ENCODE measurements at regions not wholly inside any gene's neighbourhood (a gene's known extent, or its start where the extent isn't known, plus 50 kb on each side); places are given as distances from the start of the nearest gene placed in this dataset.

DNA sequence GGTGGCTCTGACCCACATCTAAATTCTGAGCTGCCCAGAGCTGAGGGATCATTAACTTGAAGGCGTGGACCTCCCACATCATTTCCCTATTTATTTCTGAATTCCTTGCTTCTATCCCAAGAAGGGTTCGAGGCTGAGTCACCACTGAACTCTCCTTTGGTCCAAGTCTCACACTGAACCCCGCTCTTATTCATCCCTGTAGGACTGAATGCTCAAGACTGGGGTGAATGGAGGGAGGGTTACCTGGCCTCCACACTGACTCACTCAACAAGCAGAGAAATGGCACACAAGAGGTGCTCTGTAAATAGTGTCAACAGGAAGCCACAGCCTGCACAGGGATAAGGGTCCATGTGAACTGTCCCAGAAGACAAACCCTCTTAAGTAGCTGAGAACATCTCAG is 79.1 kb upstream of the FSTL4 start (continued):
- TF ChIP-seq BACH2 (CRISPR knock-in tag; IDR thresholded peaks at IDR 0.05; ENCODE audit: borderline replicate concordance) (no peak), GLIS3 (CRISPR knock-in tag; IDR thresholded peaks at IDR 0.05) (no peak)

DNA sequence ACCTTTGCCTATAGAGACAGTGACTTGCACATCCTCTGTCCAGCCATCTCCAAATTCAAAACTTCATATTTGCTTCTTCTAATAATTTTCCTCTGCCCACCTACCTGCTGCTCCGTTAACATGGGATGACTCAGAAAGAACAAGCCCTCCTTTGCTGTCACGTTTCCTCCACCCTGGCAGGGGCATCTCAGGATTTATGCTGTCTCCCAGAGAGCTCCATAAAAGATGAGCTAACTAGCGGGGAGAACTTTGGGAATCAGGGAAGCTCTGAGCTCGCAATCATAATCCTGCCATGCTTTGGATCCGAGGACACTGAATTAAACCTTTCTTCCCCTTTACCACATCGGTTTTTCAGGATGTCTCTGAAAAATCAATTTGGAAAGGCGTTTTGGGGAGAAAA is 78.4 kb upstream of the FSTL4 start:
- no peak for ATAC-seq
- TF ChIP-seq ZNF70 (CRISPR knock-in tag; IDR thresholded peaks at IDR 0.05) = no peak
- TF ChIP-seq ZFP30 (CRISPR knock-in tag; IDR thresholded peaks at IDR 0.05) = no peak
- no peak for TF ChIP-seq CSDC2 (CRISPR knock-in tag; IDR thresholded peaks at IDR 0.05)
- TF ChIP-seq, protein P1, sequence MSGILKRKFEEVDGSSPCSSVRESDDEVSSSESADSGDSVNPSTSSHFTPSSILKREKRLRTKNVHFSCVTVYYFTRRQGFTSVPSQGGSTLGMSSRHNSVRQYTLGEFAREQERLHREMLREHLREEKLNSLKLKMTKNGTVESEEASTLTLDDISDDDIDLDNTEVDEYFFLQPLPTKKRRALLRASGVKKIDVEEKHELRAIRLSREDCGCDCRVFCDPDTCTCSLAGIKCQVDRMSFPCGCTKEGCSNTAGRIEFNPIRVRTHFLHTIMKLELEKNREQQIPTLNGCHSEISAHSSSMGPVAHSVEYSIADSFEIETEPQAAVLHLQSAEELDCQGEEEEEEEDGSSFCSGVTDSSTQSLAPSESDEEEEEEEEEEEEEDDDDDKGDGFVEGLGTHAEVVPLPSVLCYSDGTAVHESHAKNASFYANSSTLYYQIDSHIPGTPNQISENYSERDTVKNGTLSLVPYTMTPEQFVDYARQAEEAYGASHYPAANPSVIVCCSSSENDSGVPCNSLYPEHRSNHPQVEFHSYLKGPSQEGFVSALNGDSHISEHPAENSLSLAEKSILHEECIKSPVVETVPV (CRISPR knock-in tag; IDR thresholded peaks at IDR 0.05) = no peak
- no peak for TF ChIP-seq PPARA (CRISPR knock-in tag; IDR thresholded peaks at IDR 0.05; ENCODE audit: borderline replicate concordance)
- TF ChIP-seq, protein P2, sequence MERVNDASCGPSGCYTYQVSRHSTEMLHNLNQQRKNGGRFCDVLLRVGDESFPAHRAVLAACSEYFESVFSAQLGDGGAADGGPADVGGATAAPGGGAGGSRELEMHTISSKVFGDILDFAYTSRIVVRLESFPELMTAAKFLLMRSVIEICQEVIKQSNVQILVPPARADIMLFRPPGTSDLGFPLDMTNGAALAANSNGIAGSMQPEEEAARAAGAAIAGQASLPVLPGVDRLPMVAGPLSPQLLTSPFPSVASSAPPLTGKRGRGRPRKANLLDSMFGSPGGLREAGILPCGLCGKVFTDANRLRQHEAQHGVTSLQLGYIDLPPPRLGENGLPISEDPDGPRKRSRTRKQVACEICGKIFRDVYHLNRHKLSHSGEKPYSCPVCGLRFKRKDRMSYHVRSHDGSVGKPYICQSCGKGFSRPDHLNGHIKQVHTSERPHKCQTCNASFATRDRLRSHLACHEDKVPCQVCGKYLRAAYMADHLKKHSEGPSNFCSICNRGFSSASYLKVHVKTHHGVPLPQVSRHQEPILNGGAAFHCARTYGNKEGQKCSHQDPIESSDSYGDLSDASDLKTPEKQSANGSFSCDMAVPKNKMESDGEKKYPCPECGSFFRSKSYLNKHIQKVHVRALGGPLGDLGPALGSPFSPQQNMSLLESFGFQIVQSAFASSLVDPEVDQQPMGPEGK (CRISPR knock-in tag; IDR thresholded peaks at IDR 0.05; ENCODE audit: borderline replicate concordance) = no peak
- TF ChIP-seq BACH2 (CRISPR knock-in tag; IDR thresholded peaks at IDR 0.05; ENCODE audit: borderline replicate concordance) = no peak
- no peak for TF ChIP-seq ZC3H10 (CRISPR knock-in tag; IDR thresholded peaks at IDR 0.05)
- TF ChIP-seq ZNF8 (CRISPR knock-in tag; IDR thresholded peaks at IDR 0.05) = no peak
- TF ChIP-seq ZNF565 (CRISPR knock-in tag; conservative IDR thresholded peaks at IDR 0.05; ENCODE audit: low read depth) = no peak
- no peak for TF ChIP-seq ESRRG (CRISPR knock-in tag; IDR thresholded peaks at IDR 0.05)
- TF ChIP-seq ARNTL (CRISPR knock-in tag; IDR thresholded peaks at IDR 0.05; ENCODE audit: borderline replicate concordance, low read depth) = no peak
- TF ChIP-seq ZFP3 (CRISPR knock-in tag; IDR thresholded peaks at IDR 0.05) = no peak
- TF ChIP-seq, protein P3, sequence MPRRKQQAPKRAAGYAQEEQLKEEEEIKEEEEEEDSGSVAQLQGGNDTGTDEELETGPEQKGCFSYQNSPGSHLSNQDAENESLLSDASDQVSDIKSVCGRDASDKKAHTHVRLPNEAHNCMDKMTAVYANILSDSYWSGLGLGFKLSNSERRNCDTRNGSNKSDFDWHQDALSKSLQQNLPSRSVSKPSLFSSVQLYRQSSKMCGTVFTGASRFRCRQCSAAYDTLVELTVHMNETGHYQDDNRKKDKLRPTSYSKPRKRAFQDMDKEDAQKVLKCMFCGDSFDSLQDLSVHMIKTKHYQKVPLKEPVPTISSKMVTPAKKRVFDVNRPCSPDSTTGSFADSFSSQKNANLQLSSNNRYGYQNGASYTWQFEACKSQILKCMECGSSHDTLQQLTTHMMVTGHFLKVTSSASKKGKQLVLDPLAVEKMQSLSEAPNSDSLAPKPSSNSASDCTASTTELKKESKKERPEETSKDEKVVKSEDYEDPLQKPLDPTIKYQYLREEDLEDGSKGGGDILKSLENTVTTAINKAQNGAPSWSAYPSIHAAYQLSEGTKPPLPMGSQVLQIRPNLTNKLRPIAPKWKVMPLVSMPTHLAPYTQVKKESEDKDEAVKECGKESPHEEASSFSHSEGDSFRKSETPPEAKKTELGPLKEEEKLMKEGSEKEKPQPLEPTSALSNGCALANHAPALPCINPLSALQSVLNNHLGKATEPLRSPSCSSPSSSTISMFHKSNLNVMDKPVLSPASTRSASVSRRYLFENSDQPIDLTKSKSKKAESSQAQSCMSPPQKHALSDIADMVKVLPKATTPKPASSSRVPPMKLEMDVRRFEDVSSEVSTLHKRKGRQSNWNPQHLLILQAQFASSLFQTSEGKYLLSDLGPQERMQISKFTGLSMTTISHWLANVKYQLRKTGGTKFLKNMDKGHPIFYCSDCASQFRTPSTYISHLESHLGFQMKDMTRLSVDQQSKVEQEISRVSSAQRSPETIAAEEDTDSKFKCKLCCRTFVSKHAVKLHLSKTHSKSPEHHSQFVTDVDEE (CRISPR knock-in tag; IDR thresholded peaks at IDR 0.05) = no peak
- TF ChIP-seq, protein P4, sequence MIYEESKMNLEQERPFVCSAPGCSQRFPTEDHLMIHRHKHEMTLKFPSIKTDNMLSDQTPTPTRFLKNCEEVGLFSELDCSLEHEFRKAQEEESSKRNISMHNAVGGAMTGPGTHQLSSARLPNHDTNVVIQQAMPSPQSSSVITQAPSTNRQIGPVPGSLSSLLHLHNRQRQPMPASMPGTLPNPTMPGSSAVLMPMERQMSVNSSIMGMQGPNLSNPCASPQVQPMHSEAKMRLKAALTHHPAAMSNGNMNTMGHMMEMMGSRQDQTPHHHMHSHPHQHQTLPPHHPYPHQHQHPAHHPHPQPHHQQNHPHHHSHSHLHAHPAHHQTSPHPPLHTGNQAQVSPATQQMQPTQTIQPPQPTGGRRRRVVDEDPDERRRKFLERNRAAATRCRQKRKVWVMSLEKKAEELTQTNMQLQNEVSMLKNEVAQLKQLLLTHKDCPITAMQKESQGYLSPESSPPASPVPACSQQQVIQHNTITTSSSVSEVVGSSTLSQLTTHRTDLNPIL (CRISPR knock-in tag; IDR thresholded peaks at IDR 0.05; ENCODE audit: low read depth) = no peak
- TF ChIP-seq, protein P5, sequence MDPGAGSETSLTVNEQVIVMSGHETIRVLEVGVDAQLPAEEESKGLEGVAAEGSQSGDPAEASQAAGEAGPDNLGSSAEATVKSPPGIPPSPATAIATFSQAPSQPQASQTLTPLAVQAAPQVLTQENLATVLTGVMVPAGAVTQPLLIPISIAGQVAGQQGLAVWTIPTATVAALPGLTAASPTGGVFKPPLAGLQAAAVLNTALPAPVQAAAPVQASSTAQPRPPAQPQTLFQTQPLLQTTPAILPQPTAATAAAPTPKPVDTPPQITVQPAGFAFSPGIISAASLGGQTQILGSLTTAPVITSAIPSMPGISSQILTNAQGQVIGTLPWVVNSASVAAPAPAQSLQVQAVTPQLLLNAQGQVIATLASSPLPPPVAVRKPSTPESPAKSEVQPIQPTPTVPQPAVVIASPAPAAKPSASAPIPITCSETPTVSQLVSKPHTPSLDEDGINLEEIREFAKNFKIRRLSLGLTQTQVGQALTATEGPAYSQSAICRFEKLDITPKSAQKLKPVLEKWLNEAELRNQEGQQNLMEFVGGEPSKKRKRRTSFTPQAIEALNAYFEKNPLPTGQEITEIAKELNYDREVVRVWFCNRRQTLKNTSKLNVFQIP (CRISPR knock-in tag; IDR thresholded peaks at IDR 0.05; ENCODE audit: borderline replicate concordance, low read depth) = no peak
- no peak for TF ChIP-seq GLIS3 (CRISPR knock-in tag; IDR thresholded peaks at IDR 0.05)
- no peak for TF ChIP-seq ISL1 (CRISPR knock-in tag; IDR thresholded peaks at IDR 0.05)
- TF ChIP-seq OSR1 (CRISPR knock-in tag; IDR thresholded peaks at IDR 0.05) = no peak

DNA sequence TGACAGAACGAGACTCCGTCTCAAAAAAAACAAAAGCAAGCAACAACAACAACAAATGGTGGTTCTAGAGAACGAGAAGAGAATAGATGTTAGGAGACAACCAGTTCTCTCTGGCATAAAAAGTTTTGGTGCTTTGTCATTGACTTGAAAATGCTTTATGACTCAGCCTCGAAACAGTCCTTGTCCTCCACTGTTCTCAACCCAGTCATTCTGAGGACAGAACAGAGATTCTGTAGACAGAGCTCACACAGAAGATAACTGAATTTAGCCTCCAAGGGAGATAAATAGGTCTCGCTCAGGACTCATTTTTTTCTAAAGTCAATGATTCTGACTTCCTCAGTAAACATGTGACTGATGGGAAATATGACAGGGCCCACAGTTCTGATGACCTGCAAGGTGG is 76.0 kb upstream of the FSTL4 start:
- no peak for ATAC-seq
- TF ChIP-seq, protein P2 (CRISPR knock-in tag; IDR thresholded peaks at IDR 0.05; ENCODE audit: borderline replicate concordance) = no peak
- no peak for TF ChIP-seq TOX (CRISPR knock-in tag; IDR thresholded peaks at IDR 0.05; ENCODE audit: borderline replicate concordance)
- no peak for TF ChIP-seq ZNF565 (CRISPR knock-in tag; conservative IDR thresholded peaks at IDR 0.05; ENCODE audit: low read depth)
- TF ChIP-seq, protein P3 (CRISPR knock-in tag; IDR thresholded peaks at IDR 0.05) = no peak
- no peak for TF ChIP-seq CSDC2 (CRISPR knock-in tag; IDR thresholded peaks at IDR 0.05)
- TF ChIP-seq ZFP30 (CRISPR knock-in tag; IDR thresholded peaks at IDR 0.05) = no peak
- TF ChIP-seq RARB (CRISPR knock-in tag; IDR thresholded peaks at IDR 0.05) = no peak
- TF ChIP-seq ARNTL (CRISPR knock-in tag; IDR thresholded peaks at IDR 0.05; ENCODE audit: borderline replicate concordance, low read depth) = no peak
- no peak for TF ChIP-seq ZC3H10 (CRISPR knock-in tag; IDR thresholded peaks at IDR 0.05)
- no peak for TF ChIP-seq SNAI2 (CRISPR knock-in tag; IDR thresholded peaks at IDR 0.05)
- TF ChIP-seq, protein P5 (CRISPR knock-in tag; IDR thresholded peaks at IDR 0.05; ENCODE audit: borderline replicate concordance, low read depth) = no peak
- TF ChIP-seq PPARA (CRISPR knock-in tag; IDR thresholded peaks at IDR 0.05; ENCODE audit: borderline replicate concordance) = no peak
